ENCODE measurements at regions not wholly inside any gene's neighbourhood (a gene's known extent, or its start where the extent isn't known, plus 50 kb on each side); places are given as distances from the start of the nearest gene placed in this dataset.
A peak's percentile ranks its signal among the peaks of the same experiment; 100 is the strongest.

DNA sequence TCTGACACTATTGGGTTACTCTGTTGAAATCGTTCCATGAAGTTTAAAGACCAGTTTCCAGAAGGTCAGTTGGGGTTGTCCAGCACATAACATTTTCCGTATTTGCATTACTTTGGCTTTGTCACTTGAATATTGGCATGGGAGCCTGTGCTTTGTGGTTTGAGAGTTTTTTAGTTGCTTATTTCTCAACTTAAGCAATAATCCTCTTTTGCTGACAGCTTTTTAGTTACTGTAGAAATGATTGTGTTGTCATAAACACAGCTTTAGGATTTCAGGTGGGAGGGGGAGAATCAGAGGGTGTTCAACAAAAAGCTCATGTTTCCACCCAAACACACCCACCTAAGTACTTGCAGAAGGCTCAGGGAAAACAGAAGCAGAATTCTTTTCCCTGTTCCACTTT lies 210.7 kb upstream of the TLL1 start:
- no peaks in the 10 kb centered on the region for H3K27me3 ChIP-seq (ENCODE audit: control insufficient read depth in 4 of 4, insufficient read depth in 4 of 4, low read length in 3 of 4)
- TF ChIP-seq HNF4A (conservative IDR thresholded peaks at IDR 0.05) = peak in 1 of 2 donors; percentile 20
- TF ChIP-seq GABPA (IDR thresholded peaks at IDR 0.05 in 1 of 2, conservative IDR thresholded peaks at IDR 0.05 in 1 of 2) = no peak
- TF ChIP-seq, protein P1, sequence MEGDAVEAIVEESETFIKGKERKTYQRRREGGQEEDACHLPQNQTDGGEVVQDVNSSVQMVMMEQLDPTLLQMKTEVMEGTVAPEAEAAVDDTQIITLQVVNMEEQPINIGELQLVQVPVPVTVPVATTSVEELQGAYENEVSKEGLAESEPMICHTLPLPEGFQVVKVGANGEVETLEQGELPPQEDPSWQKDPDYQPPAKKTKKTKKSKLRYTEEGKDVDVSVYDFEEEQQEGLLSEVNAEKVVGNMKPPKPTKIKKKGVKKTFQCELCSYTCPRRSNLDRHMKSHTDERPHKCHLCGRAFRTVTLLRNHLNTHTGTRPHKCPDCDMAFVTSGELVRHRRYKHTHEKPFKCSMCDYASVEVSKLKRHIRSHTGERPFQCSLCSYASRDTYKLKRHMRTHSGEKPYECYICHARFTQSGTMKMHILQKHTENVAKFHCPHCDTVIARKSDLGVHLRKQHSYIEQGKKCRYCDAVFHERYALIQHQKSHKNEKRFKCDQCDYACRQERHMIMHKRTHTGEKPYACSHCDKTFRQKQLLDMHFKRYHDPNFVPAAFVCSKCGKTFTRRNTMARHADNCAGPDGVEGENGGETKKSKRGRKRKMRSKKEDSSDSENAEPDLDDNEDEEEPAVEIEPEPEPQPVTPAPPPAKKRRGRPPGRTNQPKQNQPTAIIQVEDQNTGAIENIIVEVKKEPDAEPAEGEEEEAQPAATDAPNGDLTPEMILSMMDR (IDR thresholded peaks at IDR 0.05; ENCODE audit: low read depth, low read length, missing input control) = no peak
- peak in 1 of 2 donors; percentile 30 for TF ChIP-seq RXRA (IDR thresholded peaks at IDR 0.05)
- no peaks in the 10 kb centered on the region for H3K4me1 ChIP-seq (ENCODE audit: control insufficient read depth in 4 of 4, insufficient read depth in 4 of 4, low read length in 3 of 4)
- no peak overlapping the region for H3K27ac ChIP-seq (ENCODE audit: low read depth in 1 of 2, low read length in 2 of 2)
- DNase-seq (ENCODE audit: low spot score) = no peak
- WGBS = 36% methylated on average over 2 of the region's 2 CpGs
- H3K9me3 ChIP-seq (ENCODE audit: control insufficient read depth in 4 of 4, low read length in 3 of 4) = no peaks in the 10 kb centered on the region
- H3K4me3 ChIP-seq (ENCODE audit: low read depth in 1 of 3, low read length in 3 of 3) = no peak overlapping the region
- no peaks in the 10 kb centered on the region for H3K36me3 ChIP-seq (ENCODE audit: control insufficient read depth in 4 of 4, insufficient read depth in 3 of 4, low read depth in 1 of 4, low read length in 3 of 4)
- H3K9ac ChIP-seq (ENCODE audit: low read depth in 1 of 2, low read length in 2 of 2) = no peak overlapping the region

DNA sequence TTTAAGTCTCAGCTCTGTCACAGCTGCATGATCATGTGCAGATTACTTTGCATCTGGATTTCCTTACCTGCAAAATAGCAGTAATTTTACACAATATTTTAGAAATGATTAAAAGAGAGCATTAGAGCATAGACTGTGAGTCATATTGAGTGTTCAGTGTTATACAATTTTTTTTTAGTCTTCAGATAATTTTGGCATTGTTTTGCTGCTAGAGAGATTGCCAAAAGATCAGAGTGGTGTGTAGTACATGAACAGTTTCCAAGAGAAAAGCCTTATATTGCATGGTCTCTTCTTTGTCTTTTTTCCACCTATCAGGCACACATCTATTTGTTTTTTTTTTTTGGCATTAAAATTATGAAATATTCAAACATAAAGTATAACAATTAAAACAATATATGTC lies 209.6 kb upstream of the TLL1 start:
- H3K36me3 ChIP-seq (ENCODE audit: control insufficient read depth in 4 of 4, insufficient read depth in 3 of 4, low read depth in 1 of 4, low read length in 3 of 4) = no peaks in the 10 kb centered on the region
- H3K9ac ChIP-seq (ENCODE audit: low read depth in 1 of 2, low read length in 2 of 2) = no peak overlapping the region
- H3K27ac ChIP-seq (ENCODE audit: low read depth in 1 of 2, low read length in 2 of 2) = no peak overlapping the region
- no peak for DNase-seq (ENCODE audit: low spot score)
- H3K4me3 ChIP-seq (ENCODE audit: low read depth in 1 of 3, low read length in 3 of 3) = no peak overlapping the region
- TF ChIP-seq GABPA (IDR thresholded peaks at IDR 0.05 in 1 of 2, conservative IDR thresholded peaks at IDR 0.05 in 1 of 2) (no peak), YY1 (IDR thresholded peaks at IDR 0.05) (no peak), FOXA2 (IDR thresholded peaks at IDR 0.05) (no peak), MAX (IDR thresholded peaks at IDR 0.05) (no peak), EGR1 (IDR thresholded peaks at IDR 0.05; ENCODE audit: low read depth in 2 of 2) (no peak), TAF1 (conservative IDR thresholded peaks at IDR 0.05) (no peak), HNF4A (conservative IDR thresholded peaks at IDR 0.05) (no peak), NR2F2 (IDR thresholded peaks at IDR 0.05) (no peak), RAD21 (IDR thresholded peaks at IDR 0.05) (no peak), FOXA1 (IDR thresholded peaks at IDR 0.05) (no peak), JUND (IDR thresholded peaks at IDR 0.05) (no peak), SP1 (IDR thresholded peaks at IDR 0.05) (no peak), ATF3 (IDR thresholded peaks at IDR 0.05) (no peak), RXRA (IDR thresholded peaks at IDR 0.05) (no peak)
- TF ChIP-seq, protein P2, sequence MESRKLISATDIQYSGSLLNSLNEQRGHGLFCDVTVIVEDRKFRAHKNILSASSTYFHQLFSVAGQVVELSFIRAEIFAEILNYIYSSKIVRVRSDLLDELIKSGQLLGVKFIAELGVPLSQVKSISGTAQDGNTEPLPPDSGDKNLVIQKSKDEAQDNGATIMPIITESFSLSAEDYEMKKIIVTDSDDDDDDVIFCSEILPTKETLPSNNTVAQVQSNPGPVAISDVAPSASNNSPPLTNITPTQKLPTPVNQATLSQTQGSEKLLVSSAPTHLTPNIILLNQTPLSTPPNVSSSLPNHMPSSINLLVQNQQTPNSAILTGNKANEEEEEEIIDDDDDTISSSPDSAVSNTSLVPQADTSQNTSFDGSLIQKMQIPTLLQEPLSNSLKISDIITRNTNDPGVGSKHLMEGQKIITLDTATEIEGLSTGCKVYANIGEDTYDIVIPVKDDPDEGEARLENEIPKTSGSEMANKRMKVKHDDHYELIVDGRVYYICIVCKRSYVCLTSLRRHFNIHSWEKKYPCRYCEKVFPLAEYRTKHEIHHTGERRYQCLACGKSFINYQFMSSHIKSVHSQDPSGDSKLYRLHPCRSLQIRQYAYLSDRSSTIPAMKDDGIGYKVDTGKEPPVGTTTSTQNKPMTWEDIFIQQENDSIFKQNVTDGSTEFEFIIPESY (IDR thresholded peaks at IDR 0.05) = no peak
- TF ChIP-seq, protein P1 (IDR thresholded peaks at IDR 0.05; ENCODE audit: low read depth, low read length, missing input control) = no peak
- TF ChIP-seq, protein P3, sequence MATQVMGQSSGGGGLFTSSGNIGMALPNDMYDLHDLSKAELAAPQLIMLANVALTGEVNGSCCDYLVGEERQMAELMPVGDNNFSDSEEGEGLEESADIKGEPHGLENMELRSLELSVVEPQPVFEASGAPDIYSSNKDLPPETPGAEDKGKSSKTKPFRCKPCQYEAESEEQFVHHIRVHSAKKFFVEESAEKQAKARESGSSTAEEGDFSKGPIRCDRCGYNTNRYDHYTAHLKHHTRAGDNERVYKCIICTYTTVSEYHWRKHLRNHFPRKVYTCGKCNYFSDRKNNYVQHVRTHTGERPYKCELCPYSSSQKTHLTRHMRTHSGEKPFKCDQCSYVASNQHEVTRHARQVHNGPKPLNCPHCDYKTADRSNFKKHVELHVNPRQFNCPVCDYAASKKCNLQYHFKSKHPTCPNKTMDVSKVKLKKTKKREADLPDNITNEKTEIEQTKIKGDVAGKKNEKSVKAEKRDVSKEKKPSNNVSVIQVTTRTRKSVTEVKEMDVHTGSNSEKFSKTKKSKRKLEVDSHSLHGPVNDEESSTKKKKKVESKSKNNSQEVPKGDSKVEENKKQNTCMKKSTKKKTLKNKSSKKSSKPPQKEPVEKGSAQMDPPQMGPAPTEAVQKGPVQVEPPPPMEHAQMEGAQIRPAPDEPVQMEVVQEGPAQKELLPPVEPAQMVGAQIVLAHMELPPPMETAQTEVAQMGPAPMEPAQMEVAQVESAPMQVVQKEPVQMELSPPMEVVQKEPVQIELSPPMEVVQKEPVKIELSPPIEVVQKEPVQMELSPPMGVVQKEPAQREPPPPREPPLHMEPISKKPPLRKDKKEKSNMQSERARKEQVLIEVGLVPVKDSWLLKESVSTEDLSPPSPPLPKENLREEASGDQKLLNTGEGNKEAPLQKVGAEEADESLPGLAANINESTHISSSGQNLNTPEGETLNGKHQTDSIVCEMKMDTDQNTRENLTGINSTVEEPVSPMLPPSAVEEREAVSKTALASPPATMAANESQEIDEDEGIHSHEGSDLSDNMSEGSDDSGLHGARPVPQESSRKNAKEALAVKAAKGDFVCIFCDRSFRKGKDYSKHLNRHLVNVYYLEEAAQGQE (IDR thresholded peaks at IDR 0.05) = no peak
- H3K9me3 ChIP-seq (ENCODE audit: control insufficient read depth in 4 of 4, low read length in 3 of 4) = no peaks in the 10 kb centered on the region
- H3K27me3 ChIP-seq (ENCODE audit: control insufficient read depth in 4 of 4, insufficient read depth in 4 of 4, low read length in 3 of 4) = no peaks in the 10 kb centered on the region
- no peaks in the 10 kb centered on the region for H3K4me1 ChIP-seq (ENCODE audit: control insufficient read depth in 4 of 4, insufficient read depth in 4 of 4, low read length in 3 of 4)
